Stomach (tissue), 4 donors: ENCODE measurements at regions not wholly inside any gene's neighbourhood (a gene's known extent, or its start where the extent isn't known, plus 50 kb on each side); places are given as distances from the start of the nearest gene placed in this dataset.

ENCODE experiments used
- EP300 ChIP-seq: sonication (generic); formaldehyde crosslinking; IDR thresholded peaks from one replicate; pipeline ENCODE4 v1.6.1; 2017; ENCODE audit warnings: antibody characterized with exemption
- POLR2A ChIP-seq, 4 donors: fragments of 450-650 bp; IDR thresholded peaks; one replicate each; pipeline ENCODE4 v1.6.1; 2016; ENCODE audit warnings: antibody characterized with exemption in 4 of 4, control low read depth in 2 of 4, mild to moderate bottlenecking in 1 of 4, moderate library complexity in 1 of 4
- POLR2AphosphoS5 ChIP-seq, 3 donors: sonication (generic); formaldehyde crosslinking; IDR thresholded peaks; one replicate each; pipeline ENCODE4 v1.6.1; 2016; ENCODE audit warnings: antibody characterized with exemption in 3 of 3
- TF ChIP-seq, protein P1 (sequence below), 7 experiments: fragments of 450-650 bp in 4 of 7; fragments of 200-600 bp in 3 of 7; sonication (generic) in 3 of 7; IDR thresholded peaks; one replicate each; pipeline ENCODE4 v1.5.1; 2016 to 2019; ENCODE audit warnings: antibody characterized with exemption in 7 of 7, control low read depth in 2 of 7, mild to moderate bottlenecking in 1 of 7

DNA sequence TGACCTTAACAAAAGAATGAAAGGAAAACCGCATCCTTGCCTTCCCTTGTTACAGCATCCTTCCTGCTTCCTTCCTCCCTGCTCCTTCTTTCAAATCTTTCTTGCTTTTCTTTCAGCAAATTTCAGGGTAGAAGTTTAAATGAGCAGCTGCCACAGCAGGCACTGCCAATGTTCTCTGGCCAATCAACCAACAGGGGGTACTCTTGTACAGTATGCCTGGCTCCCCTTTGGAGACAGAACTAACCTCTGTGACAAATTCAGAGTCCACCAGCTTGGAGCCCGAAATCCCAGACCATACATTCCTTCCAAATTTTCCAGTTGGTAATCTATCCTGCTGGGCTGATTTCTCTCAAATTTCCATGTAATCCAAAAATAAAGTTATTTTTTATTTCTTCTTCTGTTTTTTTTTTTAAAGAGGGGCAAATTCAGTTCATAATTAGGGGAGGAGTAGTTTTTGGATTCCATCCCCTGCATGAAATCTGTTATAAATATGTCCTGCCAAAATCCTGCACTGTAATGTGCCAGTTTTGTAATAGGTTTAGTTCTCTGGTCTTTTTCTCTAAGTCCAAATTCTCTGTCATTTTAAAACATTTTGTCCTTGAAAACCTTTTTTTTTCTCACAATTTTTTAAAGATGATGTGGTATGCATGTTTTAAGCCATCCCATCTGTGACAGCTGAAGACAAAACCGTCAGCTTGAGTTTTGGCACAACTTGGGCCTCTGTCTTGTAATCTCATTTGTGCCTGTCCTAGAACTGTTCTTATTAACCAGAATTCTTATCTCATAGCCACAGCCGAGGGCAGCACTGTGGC lies 610.0 kb upstream of the LMO3 start:
- TF ChIP-seq POLR2A (IDR thresholded peaks at IDR 0.05) (no peak), EP300 (no peak), POLR2AphosphoS5 (IDR thresholded peaks at IDR 0.05) (no peak)
- TF ChIP-seq, protein P1, sequence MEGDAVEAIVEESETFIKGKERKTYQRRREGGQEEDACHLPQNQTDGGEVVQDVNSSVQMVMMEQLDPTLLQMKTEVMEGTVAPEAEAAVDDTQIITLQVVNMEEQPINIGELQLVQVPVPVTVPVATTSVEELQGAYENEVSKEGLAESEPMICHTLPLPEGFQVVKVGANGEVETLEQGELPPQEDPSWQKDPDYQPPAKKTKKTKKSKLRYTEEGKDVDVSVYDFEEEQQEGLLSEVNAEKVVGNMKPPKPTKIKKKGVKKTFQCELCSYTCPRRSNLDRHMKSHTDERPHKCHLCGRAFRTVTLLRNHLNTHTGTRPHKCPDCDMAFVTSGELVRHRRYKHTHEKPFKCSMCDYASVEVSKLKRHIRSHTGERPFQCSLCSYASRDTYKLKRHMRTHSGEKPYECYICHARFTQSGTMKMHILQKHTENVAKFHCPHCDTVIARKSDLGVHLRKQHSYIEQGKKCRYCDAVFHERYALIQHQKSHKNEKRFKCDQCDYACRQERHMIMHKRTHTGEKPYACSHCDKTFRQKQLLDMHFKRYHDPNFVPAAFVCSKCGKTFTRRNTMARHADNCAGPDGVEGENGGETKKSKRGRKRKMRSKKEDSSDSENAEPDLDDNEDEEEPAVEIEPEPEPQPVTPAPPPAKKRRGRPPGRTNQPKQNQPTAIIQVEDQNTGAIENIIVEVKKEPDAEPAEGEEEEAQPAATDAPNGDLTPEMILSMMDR (IDR thresholded peaks at IDR 0.05) = no peak
